Coronary artery (tissue), 2 donors: ENCODE measurements at regions not wholly inside any gene's neighbourhood (a gene's known extent, or its start where the extent isn't known, plus 50 kb on each side); places are given as distances from the start of the nearest gene placed in this dataset.

Experiments used
- DNase-seq: peaks from one replicate; pipeline ENCODE4 v3.0.0-alpha.2; 2017; ENCODE audit warnings: low spot score
- H3K27ac ChIP-seq, 2 donors: fragments of 200-600 bp; sonication (generic); one replicate each; pipeline ENCODE4 v1.5.1; 2016 to 2019
- H3K4me3 ChIP-seq: fragments of 200-600 bp; sonication (generic); 2 replicates; pipeline ENCODE4 v1.5.1; 2016; ENCODE audit warnings: mild to moderate bottlenecking, moderate library complexity
- CTCF ChIP-seq: fragments of 200-600 bp; sonication (generic); IDR thresholded peaks from one replicate; pipeline ENCODE4 v1.5.1; 2019; ENCODE audit warnings: antibody characterized with exemption

- H3K27ac ChIP-seq, result no peak overlapping the region
- no peak for TF ChIP-seq CTCF
- H3K4me3 ChIP-seq, result no peak overlapping the region
- DNase-seq, result no peak
Observed at GRCh38 chr6:105882828-105883227, 203.3 kb upstream of the PRDM1 start.

DNA sequence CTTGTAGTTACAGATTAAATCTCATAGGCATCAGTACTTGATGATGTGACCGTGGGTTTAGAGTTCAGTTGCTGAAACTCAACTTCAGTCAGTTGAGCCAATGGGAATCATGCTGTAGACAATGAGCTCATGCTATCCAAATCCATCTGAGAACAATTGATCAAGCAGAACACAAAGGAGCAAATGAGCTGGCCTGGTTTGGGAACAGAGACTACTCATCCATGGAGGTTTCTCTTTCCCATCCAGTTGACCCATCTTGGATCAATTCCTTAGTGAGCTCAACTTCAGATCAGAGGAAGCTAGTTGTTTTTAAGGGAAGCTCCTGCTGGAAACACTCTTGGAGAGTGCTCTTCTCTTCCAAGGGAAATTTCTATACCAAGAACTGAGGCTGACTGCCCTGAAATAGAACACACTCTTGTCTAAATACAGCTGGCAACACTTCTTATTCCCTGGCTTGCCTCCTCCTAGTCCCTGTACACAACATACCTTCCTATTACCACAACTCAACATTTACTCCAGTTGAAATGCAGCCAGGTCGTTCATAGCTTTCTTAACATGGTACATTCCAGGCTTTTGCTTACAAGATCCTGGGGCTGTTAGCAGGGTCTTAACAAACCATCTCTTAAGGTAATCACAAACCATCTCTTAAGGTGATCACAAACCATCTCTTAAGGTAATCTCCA lies 203.9 kb upstream of the PRDM1 start:
- no peak overlapping the region for H3K27ac ChIP-seq
- no peak for DNase-seq
- no peak overlapping the region for H3K4me3 ChIP-seq
- no peak for TF ChIP-seq CTCF

- TF ChIP-seq CTCF, result no peak
- Histone ChIP-seq H3K4me3 (no peak overlapping the region), H3K27ac (no peak overlapping the region)
- DNase-seq, result no peak
Observed at GRCh38 chr6:105881608-105882007, 204.5 kb upstream of the PRDM1 start.

- no peak overlapping the region for H3K27ac ChIP-seq
- no peak for TF ChIP-seq CTCF
- no peak for DNase-seq
- H3K4me3 ChIP-seq, result no peak overlapping the region
Observed at GRCh38 chr6:105880030-105880492, 206.1 kb upstream of the PRDM1 start.

GRCh38 chr6:105879146-105879545 lies 207.0 kb upstream of the PRDM1 start:
- Histone ChIP-seq H3K4me3 (no peak overlapping the region), H3K27ac (no peak overlapping the region)
- DNase-seq, result no peak
- no peak for TF ChIP-seq CTCF

DNA sequence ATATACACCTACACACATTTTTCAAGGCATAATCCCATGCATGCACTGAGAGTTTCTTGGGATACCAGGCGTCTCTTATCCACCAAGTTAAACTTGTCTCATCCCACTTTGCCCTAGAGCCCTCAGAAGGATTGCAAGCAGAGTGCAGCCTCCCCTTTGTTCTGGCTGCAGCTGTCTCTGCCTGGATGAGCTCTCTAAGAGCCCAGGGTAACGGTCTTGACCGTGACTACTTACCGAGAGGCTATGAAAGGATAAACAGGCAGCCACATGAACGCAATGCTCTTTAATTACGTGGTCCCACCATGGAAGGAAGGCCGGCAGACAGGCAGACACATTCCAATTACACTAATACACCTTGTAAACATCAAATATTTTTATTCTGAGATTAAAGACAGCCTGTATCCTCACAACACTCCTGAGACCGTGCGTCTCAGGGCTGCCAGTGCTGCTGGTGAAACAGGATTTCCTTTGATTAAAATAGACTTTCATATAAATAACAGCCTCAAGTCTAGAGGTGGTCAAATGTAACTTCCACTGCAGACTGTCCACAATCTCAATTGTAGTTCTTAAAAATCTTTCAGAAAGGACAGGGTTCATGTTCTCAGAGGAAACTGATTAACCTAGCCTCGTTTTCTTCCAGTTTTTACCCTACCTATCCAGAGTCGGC lies 210.0 kb upstream of the PRDM1 start:
- H3K4me3 ChIP-seq, result no peak overlapping the region
- DNase-seq, result no peak
- no peak for TF ChIP-seq CTCF
- H3K27ac ChIP-seq, result no peak overlapping the region
